HG03432 (cell line): ENCODE measurements at regions not wholly inside any gene's neighbourhood (a gene's known extent, or its start where the extent isn't known, plus 50 kb on each side); places are given as distances from the start of the nearest gene placed in this dataset.

Experiments
- ATAC-seq: cut with Tn5 transposase; IDR thresholded peaks from one replicate; pipeline ENCODE4 v1.9.1; 2021; ENCODE audit warnings: mild to moderate bottlenecking, moderate library complexity; ENCODE audit not compliant: unreplicated experiment

DNA sequence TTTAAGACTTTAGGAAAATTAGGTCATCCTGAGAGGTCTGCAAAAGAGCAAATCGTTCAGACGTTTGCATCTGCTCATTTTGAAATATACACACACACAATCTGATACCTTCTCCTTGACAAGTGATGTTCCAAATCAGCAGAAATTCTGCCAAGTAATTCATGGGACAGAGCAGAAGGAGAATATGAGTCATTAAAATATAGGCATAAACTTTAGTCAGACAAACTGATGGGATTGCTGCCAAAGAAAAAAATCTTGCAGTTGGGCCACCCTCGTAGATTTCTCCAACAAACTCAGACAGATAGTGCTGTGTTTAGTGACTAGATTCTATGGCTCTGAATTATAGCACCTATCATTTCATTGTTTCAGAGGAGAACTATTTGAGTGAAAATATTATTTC is 336.3 kb downstream of the NYAP2 start:
- no peak for ATAC-seq

DNA sequence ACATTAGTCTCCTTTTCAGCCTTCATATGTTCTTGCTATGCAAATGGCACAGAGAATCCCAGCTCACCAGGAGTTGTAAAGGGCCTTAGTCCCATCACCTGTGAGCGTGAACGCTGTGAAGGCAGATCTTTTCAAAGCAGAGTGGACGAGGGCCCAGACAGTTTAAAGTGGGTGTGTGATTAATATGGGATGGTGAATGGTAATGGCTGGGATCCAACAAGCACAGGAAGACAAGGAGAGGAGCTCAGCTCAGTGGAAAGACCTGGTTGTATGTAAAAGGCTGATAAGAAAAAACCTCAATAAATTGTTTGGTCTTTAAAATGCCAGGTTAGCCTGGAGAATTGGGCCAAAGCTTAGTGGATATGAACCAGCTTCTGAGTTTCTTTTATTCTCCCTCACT is 326.2 kb downstream of the NYAP2 start:
- no peak for ATAC-seq
